OCI-LY7 (cell line): ENCODE measurements at regions not wholly inside any gene's neighbourhood (a gene's known extent, or its start where the extent isn't known, plus 50 kb on each side); places are given as distances from the start of the nearest gene placed in this dataset.

Source experiments
- CTCF ChIP-seq: fragments of 200-600 bp; sonication (generic); conservative IDR thresholded peaks from 2 replicates; pipeline ENCODE4 v1.5.1; 2014; ENCODE audit warnings: mild to moderate bottlenecking, antibody characterized with exemption, low read length, moderate library complexity, mixed read lengths
- EZH2phosphoT487 ChIP-seq: fragments of 200-600 bp; sonication (generic); IDR thresholded peaks from 2 replicates; pipeline ENCODE4 v1.6.1; 2018; ENCODE audit warnings: low read depth, borderline replicate concordance, mild to moderate bottlenecking, mixed run types, antibody characterized with exemption, low read length, moderate library complexity, mixed read lengths

- no peak for TF ChIP-seq CTCF
- TF ChIP-seq EZH2phosphoT487, result no peak
Observed at GRCh38 chr5:5967944-5968343, 410.4 kb downstream of the MED10 start.
